K562 (cell line): ENCODE measurements at regions not wholly inside any gene's neighbourhood (a gene's known extent, or its start where the extent isn't known, plus 50 kb on each side); places are given as distances from the start of the nearest gene placed in this dataset.

Experiments used
- ATAC-seq: fragments of 200-7000 bp; cut with Tn5 transposase; 3 replicates; pipeline ENCODE4 v1.9.1; 2020; ENCODE audit warnings: moderate library complexity
- BruUV-seq: library from RNA; stranded (reverse); fragments of 400-500 nt; replicated peaks from 2 replicates; lab custom pipeline; 2021; lab: Mats Ljungman, UMichigan
- CTCF ChIA-PET: fragments of 300-600 bp; formaldehyde crosslinking; extraction: SDS; loops from one replicate; lab custom pipeline; 2021; ENCODE audit warnings: low intra/inter-chr PET ratio; lab: Yijun Ruan, JAX
- POLR2A ChIA-PET: fragments of 300-600, 350-650 bp; sonication (Branson Sonifier 250); formaldehyde crosslinking; extraction: SDS; loops from one replicate; lab custom pipeline; 2021; ENCODE audit warnings: antibody characterized with exemption, inconsistent platforms; lab: Yijun Ruan, JAX
- DNase-seq, 4 experiments: peaks; one replicate each; pipeline versions ENCODE4 v3.0.0 to v3.0.0-alpha.2; 2011 to 2018; ENCODE audit warnings: low spot score in 3 of 4, mixed read lengths in 3 of 4; ENCODE audit errors: extremely low read depth in 1 of 4
- FAIRE-seq: peaks from 2 replicates; lab custom pipeline; 2011; peaks lifted over from hg19 to GRCh38; lab: Jason Lieb, UNC
- H2AFZ ChIP-seq: 2 replicates; pipeline ENCODE4 v1.6.0; 2011; ENCODE audit warnings: low read depth, low read length, control low read depth, inconsistent platforms
- H3K27ac ChIP-seq: fragments of 200-600 bp; 3 replicates; pipeline ENCODE4 v1.8.0; 2011; ENCODE audit warnings: low read depth, mild to moderate bottlenecking, control low read depth, inconsistent platforms, low read length, moderate library complexity, mixed read lengths; ENCODE audit errors: extremely low read depth
- H3K27me3 ChIP-seq, 2 experiments: fragments of 300-600 bp in 1 of 2; 2 replicates in 1 of 2; 3 replicates in 1 of 2; pipeline versions ENCODE4 v1.6.0 to v1.8.0; 2011; ENCODE audit warnings: inconsistent platforms in 2 of 2, low read length in 2 of 2, mild to moderate bottlenecking in 1 of 2, mixed read lengths in 1 of 2, moderate library complexity in 1 of 2; ENCODE audit not compliant: control insufficient read depth in 2 of 2, insufficient read depth in 2 of 2
- H3K36me3 ChIP-seq: fragments of 300-600 bp; 3 replicates; pipeline ENCODE4 v1.8.0; 2011; ENCODE audit warnings: mild to moderate bottlenecking, low read length, inconsistent platforms; ENCODE audit not compliant: control insufficient read depth, insufficient read depth
- H3K4me1 ChIP-seq, 2 experiments: fragments of 200-600 bp in 1 of 2; replicated peaks in 1 of 2; 2 replicates in 1 of 2; 3 replicates in 1 of 2; pipeline versions ENCODE4 v1.5.1 to v1.8.0; 2011; ENCODE audit warnings: inconsistent platforms in 2 of 2, low read length in 2 of 2, mild to moderate bottlenecking in 1 of 2, mixed read lengths in 1 of 2, moderate library complexity in 1 of 2; ENCODE audit not compliant: control insufficient read depth in 2 of 2, insufficient read depth in 2 of 2
- H3K4me2 ChIP-seq: 2 replicates; pipeline ENCODE4 v1.6.1; 2011; ENCODE audit warnings: low read length, control low read depth, inconsistent platforms, mixed read lengths; ENCODE audit not compliant: insufficient read depth
- H3K4me3 ChIP-seq: fragments of 200-600 bp; sonication (generic), shearing (Covaris generic); 2 replicates; pipeline ENCODE4 v1.5.1; 2016; ENCODE audit warnings: control low read depth, inconsistent platforms
- H3K79me2 ChIP-seq: fragments of 200-600 bp; 3 replicates; pipeline ENCODE4 v1.8.0; 2011; ENCODE audit warnings: low read length, inconsistent platforms; ENCODE audit not compliant: control insufficient read depth, insufficient read depth
- H3K9ac ChIP-seq, 2 experiments: 2 replicates each; pipeline versions ENCODE4 v1.6.0 to v1.6.1; 2011; ENCODE audit warnings: low read depth in 2 of 2, low read length in 2 of 2, control low read depth in 1 of 2, inconsistent platforms in 1 of 2, mild to moderate bottlenecking in 1 of 2, mixed read lengths in 1 of 2; ENCODE audit not compliant: insufficient read depth in 1 of 2
- H3K9me1 ChIP-seq: one replicate; pipeline ENCODE4 v1.6.0; 2011; ENCODE audit warnings: inconsistent platforms, mild to moderate bottlenecking, low read length, moderate library complexity; ENCODE audit not compliant: control insufficient read depth, insufficient read depth
- H3K9me3 ChIP-seq: replicated peaks from 2 replicates; pipeline ENCODE4 v1.5.1; 2011; ENCODE audit warnings: low read depth, low read length, inconsistent platforms; ENCODE audit not compliant: control insufficient read depth, insufficient read depth
- H4K20me1 ChIP-seq: replicated peaks from 2 replicates; pipeline ENCODE4 v1.6.1; 2011; ENCODE audit warnings: low read length, inconsistent platforms, mixed read lengths; ENCODE audit not compliant: control insufficient read depth, insufficient read depth
- BMI1 ChIP-seq: fragments of 150-350 bp; IDR thresholded peaks from 2 replicates; pipeline ENCODE4 v1.6.1; 2014; ENCODE audit warnings: low read length
- CBX2 ChIP-seq: fragments of 200-600 bp; sonication (generic); IDR thresholded peaks from one replicate; pipeline ENCODE4 v1.6.1; 2012; ENCODE audit warnings: mild to moderate bottlenecking, low read length, inconsistent platforms; ENCODE audit not compliant: insufficient read depth, poor library complexity, severe bottlenecking
- CREB1 ChIP-seq, 2 experiments: sonication (generic) in 1 of 2; formaldehyde crosslinking in 1 of 2; IDR thresholded peaks; 2 replicates each; pipeline versions ENCODE4 v1.6.1 to v1.8.0; 2012 to 2022; ENCODE audit warnings: inconsistent platforms in 1 of 2, mild to moderate bottlenecking in 1 of 2, missing genetic modification reagents in 1 of 2, moderate library complexity in 1 of 2
- NR2C1 ChIP-seq, 2 experiments: fragments of 450-650 bp; IDR thresholded peaks; 2 replicates each; pipeline ENCODE4 v1.6.1; 2017; ENCODE audit warnings: mild to moderate bottlenecking in 2 of 2, antibody characterized with exemption in 1 of 2, inconsistent platforms in 1 of 2, missing compliant biosample characterization in 1 of 2, missing genetic modification characterization in 1 of 2
- PHB ChIP-seq: fragments of 250-450 bp; sonication (Bioruptor Pico); IDR thresholded peaks from 2 replicates; pipeline ENCODE4 v1.5.0; 2021
- TAF7 ChIP-seq: fragments of 450-650 bp; IDR thresholded peaks from 2 replicates; pipeline ENCODE4 v1.6.1; 2016; ENCODE audit warnings: missing genetic modification characterization, missing compliant biosample characterization
- TFAM ChIP-seq: fragments of 250-450 bp; sonication (Bioruptor Pico); conservative IDR thresholded peaks from 2 replicates; pipeline ENCODE4 v1.5.0; 2021; ENCODE audit warnings: mild to moderate bottlenecking, moderate library complexity
- U2AF2 ChIP-seq: fragments of 200-400 bp; formaldehyde crosslinking; optimal IDR thresholded peaks from 2 replicates; pipeline ENCODE3; 2017; ENCODE audit warnings: low read depth, mild to moderate bottlenecking, low read length
- ZFPM2 ChIP-seq: fragments of 250-450 bp; sonication (Bioruptor Pico); IDR thresholded peaks from 2 replicates; pipeline ENCODE4 v1.5.1; 2022; ENCODE audit warnings: mild to moderate bottlenecking
- ZNF12 ChIP-seq: sonication (generic); formaldehyde crosslinking; IDR thresholded peaks from 2 replicates; pipeline ENCODE4 v1.4.0; 2020; ENCODE audit warnings: mild to moderate bottlenecking, missing genetic modification reagents
- ZSCAN29 ChIP-seq: fragments of 450-650 bp; IDR thresholded peaks from 2 replicates; pipeline ENCODE4 v1.6.1; 2017
- WGBS: fragments of 100-300 bp; shearing (Covaris generic); methylation state at CpG from one replicate; pipeline ENCODE4 v1.1.6; 2016; ENCODE audit warnings: low coverage, mixed read lengths; ENCODE audit not compliant: insufficient coverage; ENCODE audit errors: missing lambda C conversion rate; 5-methylcytosine and 5-hydroxymethylcytosine counted together
- in situ Hi-C: fragments of 300-500 bp; cut with MboI; formaldehyde crosslinking; loops from 4 replicates; pipeline ENCODE4 v1.15.0; 2018; ENCODE audit warnings: inconsistent platforms, mixed read lengths
- intact Hi-C: fragments of 100-400 bp; cut with micrococcal nuclease; formaldehyde crosslinking; loops from 2 replicates; pipeline ENCODE4 v1.14.2; 2022
- TF ChIP-seq, protein P1 (sequence below): sonication (generic); formaldehyde crosslinking; IDR thresholded peaks from 2 replicates; pipeline ENCODE4 v1.5.0; 2020; ENCODE audit warnings: missing genetic modification reagents
- TF ChIP-seq, protein P2 (sequence below), 2 experiments: fragments of 250-450 bp in 1 of 2; fragments of 450-650 bp in 1 of 2; sonication (Bioruptor Pico) in 1 of 2; IDR thresholded peaks; 2 replicates each; pipeline versions ENCODE4 v1.6.1 to v1.8.0; 2016 to 2021; ENCODE audit warnings: mild to moderate bottlenecking in 2 of 2, moderate library complexity in 2 of 2, missing compliant biosample characterization in 1 of 2, missing genetic modification characterization in 1 of 2
- TF ChIP-seq, protein P3 (sequence below): fragments of 450-650 bp; IDR thresholded peaks from one replicate; pipeline ENCODE4 v1.6.1; 2018; ENCODE audit warnings: mild to moderate bottlenecking, moderate library complexity; ENCODE audit not compliant: partially characterized antibody
- TF ChIP-seq, protein P4 (sequence below): fragments of 450-650 bp; IDR thresholded peaks from 2 replicates; pipeline ENCODE4 v1.6.1; 2016; ENCODE audit warnings: low read depth, mild to moderate bottlenecking, moderate library complexity

DNA sequence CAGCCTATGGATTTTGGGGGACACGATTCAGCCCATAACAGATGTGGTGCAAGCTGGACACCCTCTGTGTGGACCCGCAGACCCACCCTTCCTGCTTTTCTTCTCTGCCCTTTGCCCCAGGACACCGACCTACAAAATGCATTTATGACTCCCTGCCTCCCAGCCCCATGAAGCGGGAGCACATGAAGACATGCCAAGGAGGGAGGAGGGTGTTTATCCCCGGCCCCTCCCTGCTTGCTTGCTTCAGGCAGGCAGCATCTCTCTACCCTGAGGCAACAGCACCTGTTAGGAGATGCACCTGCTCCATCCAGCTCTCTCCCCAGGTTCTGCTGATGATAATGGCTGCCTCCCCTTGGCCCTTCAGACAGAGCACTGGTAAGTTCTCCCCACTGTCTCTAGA, 187.5 kb downstream of the PSMG1 start:
- Histone ChIP-seq H3K4me1 (no peaks in the 10 kb centered on the region), H3K9me1 (peaks cover 6% of the 10 kb centered on the region), H3K36me3 (no peaks in the 10 kb centered on the region; the same call in 2 of the 3 replicates), H3K9ac (no peak overlapping the region), H3K27me3 (peaks cover 44 to 66% of the 10 kb centered on the region in 2 experiments), H3K9me3 (no peaks in the 10 kb centered on the region), H3K4me3 (no peak overlapping the region), H3K79me2 (no peaks in the 10 kb centered on the region), H4K20me1 (no peaks in the 10 kb centered on the region), H2AFZ (no peak overlapping the region), H3K4me2 (no peak overlapping the region), H3K27ac (no peak overlapping the region)
- in situ Hi-C loops (no loop called here), intact Hi-C loops (no loop called here)
- POLR2A ChIA-PET, result no interaction called here
- FAIRE-seq (no peak), ATAC-seq (no peak), DNase-seq (no peak)
- TF ChIP-seq TAF7 (tag), result no peak
- no peak for TF ChIP-seq BMI1
- TF ChIP-seq, protein P1, sequence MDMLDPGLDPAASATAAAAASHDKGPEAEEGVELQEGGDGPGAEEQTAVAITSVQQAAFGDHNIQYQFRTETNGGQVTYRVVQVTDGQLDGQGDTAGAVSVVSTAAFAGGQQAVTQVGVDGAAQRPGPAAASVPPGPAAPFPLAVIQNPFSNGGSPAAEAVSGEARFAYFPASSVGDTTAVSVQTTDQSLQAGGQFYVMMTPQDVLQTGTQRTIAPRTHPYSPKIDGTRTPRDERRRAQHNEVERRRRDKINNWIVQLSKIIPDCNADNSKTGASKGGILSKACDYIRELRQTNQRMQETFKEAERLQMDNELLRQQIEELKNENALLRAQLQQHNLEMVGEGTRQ, result no peak
- no peak for TF ChIP-seq NR2C1 (IDR thresholded peaks at IDR 0.05)
- no peak for TF ChIP-seq NR2C1 (tag; IDR thresholded peaks at IDR 0.05)
- TF ChIP-seq PHB (CRISPR knock-in tag), result no peak
- TF ChIP-seq TFAM, result no peak
- TF ChIP-seq U2AF2, result no peak
- TF ChIP-seq CREB1 (IDR thresholded peaks at IDR 0.05), result no peak
- no peak for TF ChIP-seq CREB1 (CRISPR knock-in tag; IDR thresholded peaks at IDR 0.05)
- TF ChIP-seq, protein P2, sequence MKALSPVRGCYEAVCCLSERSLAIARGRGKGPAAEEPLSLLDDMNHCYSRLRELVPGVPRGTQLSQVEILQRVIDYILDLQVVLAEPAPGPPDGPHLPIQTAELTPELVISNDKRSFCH (CRISPR knock-in tag; IDR thresholded peaks at IDR 0.05), result no peak
- TF ChIP-seq, protein P2 (tag; IDR thresholded peaks at IDR 0.05), result no peak
- TF ChIP-seq, protein P3, sequence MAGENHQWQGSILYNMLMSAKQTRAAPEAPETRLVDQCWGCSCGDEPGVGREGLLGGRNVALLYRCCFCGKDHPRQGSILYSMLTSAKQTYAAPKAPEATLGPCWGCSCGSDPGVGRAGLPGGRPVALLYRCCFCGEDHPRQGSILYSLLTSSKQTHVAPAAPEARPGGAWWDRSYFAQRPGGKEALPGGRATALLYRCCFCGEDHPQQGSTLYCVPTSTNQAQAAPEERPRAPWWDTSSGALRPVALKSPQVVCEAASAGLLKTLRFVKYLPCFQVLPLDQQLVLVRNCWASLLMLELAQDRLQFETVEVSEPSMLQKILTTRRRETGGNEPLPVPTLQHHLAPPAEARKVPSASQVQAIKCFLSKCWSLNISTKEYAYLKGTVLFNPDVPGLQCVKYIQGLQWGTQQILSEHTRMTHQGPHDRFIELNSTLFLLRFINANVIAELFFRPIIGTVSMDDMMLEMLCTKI, result no peak
- TF ChIP-seq, protein P4, sequence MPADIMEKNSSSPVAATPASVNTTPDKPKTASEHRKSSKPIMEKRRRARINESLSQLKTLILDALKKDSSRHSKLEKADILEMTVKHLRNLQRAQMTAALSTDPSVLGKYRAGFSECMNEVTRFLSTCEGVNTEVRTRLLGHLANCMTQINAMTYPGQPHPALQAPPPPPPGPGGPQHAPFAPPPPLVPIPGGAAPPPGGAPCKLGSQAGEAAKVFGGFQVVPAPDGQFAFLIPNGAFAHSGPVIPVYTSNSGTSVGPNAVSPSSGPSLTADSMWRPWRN, result no peak
- TF ChIP-seq ZFPM2, result no peak
- TF ChIP-seq CBX2, result no peak
- no peak for TF ChIP-seq ZSCAN29
- TF ChIP-seq ZNF12 (CRISPR knock-in tag), result no peak
- WGBS, result 2% methylated on average over 5 of the region's 5 CpGs
- no TSS peak for BruUV-seq
- CTCF ChIA-PET, result no interaction called here
